ENCODE measurements at regions not wholly inside any gene's neighbourhood (a gene's known extent, or its start where the extent isn't known, plus 50 kb on each side); places are given as distances from the start of the nearest gene placed in this dataset.

GRCh38 chr13:20320885-20321284, 88.8 kb upstream of the GJB6 start:
- ChIA-PET CTCF (no interaction called here), POLR2A (no interaction called here)
- peaks cover 15% of the 10 kb centered on the region for H3K9me3 Mint-ChIP-seq
- no peak for ATAC-seq
- no peak overlapping the region for H3K4me3 Mint-ChIP-seq
- TF ChIP-seq SP1 (CRISPR knock-in tag; conservative IDR thresholded peaks at IDR 0.05), result no peak
- no peak for TF ChIP-seq NR1H2 (CRISPR knock-in tag; IDR thresholded peaks at IDR 0.05)
- TF ChIP-seq, protein P1, sequence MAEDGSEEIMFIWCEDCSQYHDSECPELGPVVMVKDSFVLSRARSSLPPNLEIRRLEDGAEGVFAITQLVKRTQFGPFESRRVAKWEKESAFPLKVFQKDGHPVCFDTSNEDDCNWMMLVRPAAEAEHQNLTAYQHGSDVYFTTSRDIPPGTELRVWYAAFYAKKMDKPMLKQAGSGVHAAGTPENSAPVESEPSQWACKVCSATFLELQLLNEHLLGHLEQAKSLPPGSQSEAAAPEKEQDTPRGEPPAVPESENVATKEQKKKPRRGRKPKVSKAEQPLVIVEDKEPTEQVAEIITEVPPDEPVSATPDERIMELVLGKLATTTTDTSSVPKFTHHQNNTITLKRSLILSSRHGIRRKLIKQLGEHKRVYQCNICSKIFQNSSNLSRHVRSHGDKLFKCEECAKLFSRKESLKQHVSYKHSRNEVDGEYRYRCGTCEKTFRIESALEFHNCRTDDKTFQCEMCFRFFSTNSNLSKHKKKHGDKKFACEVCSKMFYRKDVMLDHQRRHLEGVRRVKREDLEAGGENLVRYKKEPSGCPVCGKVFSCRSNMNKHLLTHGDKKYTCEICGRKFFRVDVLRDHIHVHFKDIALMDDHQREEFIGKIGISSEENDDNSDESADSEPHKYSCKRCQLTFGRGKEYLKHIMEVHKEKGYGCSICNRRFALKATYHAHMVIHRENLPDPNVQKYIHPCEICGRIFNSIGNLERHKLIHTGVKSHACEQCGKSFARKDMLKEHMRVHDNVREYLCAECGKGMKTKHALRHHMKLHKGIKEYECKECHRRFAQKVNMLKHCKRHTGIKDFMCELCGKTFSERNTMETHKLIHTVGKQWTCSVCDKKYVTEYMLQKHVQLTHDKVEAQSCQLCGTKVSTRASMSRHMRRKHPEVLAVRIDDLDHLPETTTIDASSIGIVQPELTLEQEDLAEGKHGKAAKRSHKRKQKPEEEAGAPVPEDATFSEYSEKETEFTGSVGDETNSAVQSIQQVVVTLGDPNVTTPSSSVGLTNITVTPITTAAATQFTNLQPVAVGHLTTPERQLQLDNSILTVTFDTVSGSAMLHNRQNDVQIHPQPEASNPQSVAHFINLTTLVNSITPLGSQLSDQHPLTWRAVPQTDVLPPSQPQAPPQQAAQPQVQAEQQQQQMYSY (CRISPR knock-in tag; IDR thresholded peaks at IDR 0.05), result no peak
- no peak for TF ChIP-seq ATF2 (CRISPR knock-in tag; IDR thresholded peaks at IDR 0.05; ENCODE audit: borderline replicate concordance, low read depth)
- TF ChIP-seq ELF4 (CRISPR knock-in tag; IDR thresholded peaks at IDR 0.05; ENCODE audit: low read depth), result no peak
- no peak for TF ChIP-seq JAZF1 (CRISPR knock-in tag; IDR thresholded peaks at IDR 0.05)
- no peak for TF ChIP-seq ZNF232 (CRISPR knock-in tag; IDR thresholded peaks at IDR 0.05)
- TF ChIP-seq IRF1 (CRISPR knock-in tag; IDR thresholded peaks at IDR 0.05), result no peak
- no peak for TF ChIP-seq TCF7 (CRISPR knock-in tag; IDR thresholded peaks at IDR 0.05; ENCODE audit: low read depth)
- no peak for TF ChIP-seq HMGA2 (CRISPR knock-in tag; IDR thresholded peaks at IDR 0.05)
- TF ChIP-seq ATF1 (CRISPR knock-in tag; IDR thresholded peaks at IDR 0.05), result no peak
- no peak for TF ChIP-seq ZNF263 (CRISPR knock-in tag; IDR thresholded peaks at IDR 0.05; ENCODE audit: low read depth)
- no peak for TF ChIP-seq CREM (CRISPR knock-in tag; IDR thresholded peaks at IDR 0.05)
- no peak for TF ChIP-seq SOX15 (CRISPR knock-in tag; IDR thresholded peaks at IDR 0.05)
- no peak for TF ChIP-seq RORB (CRISPR knock-in tag; IDR thresholded peaks at IDR 0.05)
- TF ChIP-seq, protein P2, sequence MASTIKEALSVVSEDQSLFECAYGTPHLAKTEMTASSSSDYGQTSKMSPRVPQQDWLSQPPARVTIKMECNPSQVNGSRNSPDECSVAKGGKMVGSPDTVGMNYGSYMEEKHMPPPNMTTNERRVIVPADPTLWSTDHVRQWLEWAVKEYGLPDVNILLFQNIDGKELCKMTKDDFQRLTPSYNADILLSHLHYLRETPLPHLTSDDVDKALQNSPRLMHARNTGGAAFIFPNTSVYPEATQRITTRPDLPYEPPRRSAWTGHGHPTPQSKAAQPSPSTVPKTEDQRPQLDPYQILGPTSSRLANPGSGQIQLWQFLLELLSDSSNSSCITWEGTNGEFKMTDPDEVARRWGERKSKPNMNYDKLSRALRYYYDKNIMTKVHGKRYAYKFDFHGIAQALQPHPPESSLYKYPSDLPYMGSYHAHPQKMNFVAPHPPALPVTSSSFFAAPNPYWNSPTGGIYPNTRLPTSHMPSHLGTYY (CRISPR knock-in tag; IDR thresholded peaks at IDR 0.05), result no peak
- TF ChIP-seq, protein P3, sequence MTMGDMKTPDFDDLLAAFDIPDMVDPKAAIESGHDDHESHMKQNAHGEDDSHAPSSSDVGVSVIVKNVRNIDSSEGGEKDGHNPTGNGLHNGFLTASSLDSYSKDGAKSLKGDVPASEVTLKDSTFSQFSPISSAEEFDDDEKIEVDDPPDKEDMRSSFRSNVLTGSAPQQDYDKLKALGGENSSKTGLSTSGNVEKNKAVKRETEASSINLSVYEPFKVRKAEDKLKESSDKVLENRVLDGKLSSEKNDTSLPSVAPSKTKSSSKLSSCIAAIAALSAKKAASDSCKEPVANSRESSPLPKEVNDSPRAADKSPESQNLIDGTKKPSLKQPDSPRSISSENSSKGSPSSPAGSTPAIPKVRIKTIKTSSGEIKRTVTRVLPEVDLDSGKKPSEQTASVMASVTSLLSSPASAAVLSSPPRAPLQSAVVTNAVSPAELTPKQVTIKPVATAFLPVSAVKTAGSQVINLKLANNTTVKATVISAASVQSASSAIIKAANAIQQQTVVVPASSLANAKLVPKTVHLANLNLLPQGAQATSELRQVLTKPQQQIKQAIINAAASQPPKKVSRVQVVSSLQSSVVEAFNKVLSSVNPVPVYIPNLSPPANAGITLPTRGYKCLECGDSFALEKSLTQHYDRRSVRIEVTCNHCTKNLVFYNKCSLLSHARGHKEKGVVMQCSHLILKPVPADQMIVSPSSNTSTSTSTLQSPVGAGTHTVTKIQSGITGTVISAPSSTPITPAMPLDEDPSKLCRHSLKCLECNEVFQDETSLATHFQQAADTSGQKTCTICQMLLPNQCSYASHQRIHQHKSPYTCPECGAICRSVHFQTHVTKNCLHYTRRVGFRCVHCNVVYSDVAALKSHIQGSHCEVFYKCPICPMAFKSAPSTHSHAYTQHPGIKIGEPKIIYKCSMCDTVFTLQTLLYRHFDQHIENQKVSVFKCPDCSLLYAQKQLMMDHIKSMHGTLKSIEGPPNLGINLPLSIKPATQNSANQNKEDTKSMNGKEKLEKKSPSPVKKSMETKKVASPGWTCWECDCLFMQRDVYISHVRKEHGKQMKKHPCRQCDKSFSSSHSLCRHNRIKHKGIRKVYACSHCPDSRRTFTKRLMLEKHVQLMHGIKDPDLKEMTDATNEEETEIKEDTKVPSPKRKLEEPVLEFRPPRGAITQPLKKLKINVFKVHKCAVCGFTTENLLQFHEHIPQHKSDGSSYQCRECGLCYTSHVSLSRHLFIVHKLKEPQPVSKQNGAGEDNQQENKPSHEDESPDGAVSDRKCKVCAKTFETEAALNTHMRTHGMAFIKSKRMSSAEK (CRISPR knock-in tag; IDR thresholded peaks at IDR 0.05; ENCODE audit: borderline replicate concordance), result no peak
- peaks cover 2% of the 10 kb centered on the region; the same call in 1 of the 2 replicates for H3K27me3 Mint-ChIP-seq (ENCODE audit: low read depth)
- H3K36me3 Mint-ChIP-seq, result peaks cover 13% of the 10 kb centered on the region
- no peaks in the 10 kb centered on the region for H3K4me1 Mint-ChIP-seq
- no peak for DNase-seq (ENCODE audit: low spot score)
- H3K27ac Mint-ChIP-seq, result no peak overlapping the region

Measured in WTC11 (cell line).